ENCODE measurements at regions not wholly inside any gene's neighbourhood (a gene's known extent, or its start where the extent isn't known, plus 50 kb on each side); places are given as distances from the start of the nearest gene placed in this dataset.

GRCh38 chr2:63729362-63729761 is 112.3 kb upstream of the UGP2 start:
- CTCF ChIA-PET: interaction anchor here (0.7 kb wide), 1 partner anchor 16 kb away, joined by 4 read pairs; no protein-coding TSS in a partner anchor
- H3K27me3 ChIP-seq (ENCODE audit: control insufficient read depth, insufficient read depth, low read length): no peaks in the 10 kb centered on the region
- no peaks in the 10 kb centered on the region for H3K36me3 ChIP-seq (ENCODE audit: control insufficient read depth, insufficient read depth, low read length)
- POLR2A ChIA-PET: no interaction called here
- H3K4me3 ChIP-seq (ENCODE audit: low read depth, low read length): no peak overlapping the region
- TF ChIP-seq CTCF (IDR thresholded peaks at IDR 0.05; ENCODE audit: insufficient read depth, low read depth, low read length): no peak
- DNase-seq (ENCODE audit: low read depth): no peak

- no peaks in the 10 kb centered on the region for H3K27me3 ChIP-seq (ENCODE audit: control insufficient read depth, insufficient read depth, low read length)
- DNase-seq (ENCODE audit: low read depth): no peak
Observed at GRCh38 chr2:63729831-63730230, 111.9 kb upstream of the UGP2 start.

GRCh38 chr2:63734510-63734909 is 107.2 kb upstream of the UGP2 start:
- CTCF ChIA-PET: interaction anchor here (1.2 kb wide), 1 partner anchor 21 kb away, joined by 3 read pairs; no protein-coding TSS in a partner anchor

More at GRCh38 chr2:63729831-63730230, 111.9 kb upstream of the UGP2 start:
- no peak overlapping the region for H3K4me3 ChIP-seq (ENCODE audit: low read depth, low read length)
- no peak for TF ChIP-seq CTCF (IDR thresholded peaks at IDR 0.05; ENCODE audit: insufficient read depth, low read depth, low read length)
- ChIA-PET CTCF (interaction anchor here (0.7 kb wide), 1 partner anchor 17 kb away, joined by 4 read pairs; no protein-coding TSS in a partner anchor), POLR2A (no interaction called here)
- no peaks in the 10 kb centered on the region for H3K36me3 ChIP-seq (ENCODE audit: control insufficient read depth, insufficient read depth, low read length)

GRCh38 chr2:63735263-63735662 is 106.4 kb upstream of the UGP2 start:
- no peak for DNase-seq (ENCODE audit: low read depth)
- no peak overlapping the region for H3K4me3 ChIP-seq (ENCODE audit: low read depth, low read length)
- TF ChIP-seq CTCF (IDR thresholded peaks at IDR 0.05; ENCODE audit: insufficient read depth, low read depth, low read length): no peak
- H3K36me3 ChIP-seq (ENCODE audit: control insufficient read depth, insufficient read depth, low read length): no peaks in the 10 kb centered on the region
- CTCF ChIA-PET: interaction anchor here (0.8 to 1.2 kb wide), 3 partner anchors 9 to 36 kb away, joined by 3 to 6 read pairs (median 3); no protein-coding TSS in a partner anchor
- POLR2A ChIA-PET: interaction anchor here (0.5 kb wide), 1 partner anchor 1040 kb away, joined by 6 read pairs; no protein-coding TSS in a partner anchor
- H3K27me3 ChIP-seq (ENCODE audit: control insufficient read depth, insufficient read depth, low read length): no peaks in the 10 kb centered on the region

More at GRCh38 chr2:63734510-63734909, 107.2 kb upstream of the UGP2 start:
- Histone ChIP-seq H3K27me3 (ENCODE audit: control insufficient read depth, insufficient read depth, low read length) (no peaks in the 10 kb centered on the region), H3K4me3 (ENCODE audit: low read depth, low read length) (no peak overlapping the region), H3K36me3 (ENCODE audit: control insufficient read depth, insufficient read depth, low read length) (no peaks in the 10 kb centered on the region)
- POLR2A ChIA-PET: no interaction called here
- TF ChIP-seq CTCF (IDR thresholded peaks at IDR 0.05; ENCODE audit: insufficient read depth, low read depth, low read length): no peak
- DNase-seq (ENCODE audit: low read depth): no peak

GRCh38 chr2:63735931-63736330 is 105.8 kb upstream of the UGP2 start:
- Histone ChIP-seq H3K4me3 (ENCODE audit: low read depth, low read length) (no peak overlapping the region), H3K36me3 (ENCODE audit: control insufficient read depth, insufficient read depth, low read length) (no peaks in the 10 kb centered on the region), H3K27me3 (ENCODE audit: control insufficient read depth, insufficient read depth, low read length) (no peaks in the 10 kb centered on the region)
- no peak for TF ChIP-seq CTCF (IDR thresholded peaks at IDR 0.05; ENCODE audit: insufficient read depth, low read depth, low read length)
- no peak for DNase-seq (ENCODE audit: low read depth)
- ChIA-PET CTCF (interaction anchor here (0.6 to 1.0 kb wide), 2 partner anchors 37 to 100 kb away, joined by 3 to 6 read pairs; no protein-coding TSS in a partner anchor), POLR2A (interaction anchor here (0.7 kb wide), 1 partner anchor 28 kb away, joined by 3 read pairs; no protein-coding TSS in a partner anchor)
